PC-3 (cell line): ENCODE measurements at regions not wholly inside any gene's neighbourhood (a gene's known extent, or its start where the extent isn't known, plus 50 kb on each side); places are given as distances from the start of the nearest gene placed in this dataset.

Source experiments
- ATAC-seq: fragments of 200-7000 bp; cut with Tn5 transposase; 2 replicates; pipeline ENCODE4 v1.9.1; 2020; ENCODE audit warnings: mild to moderate bottlenecking, moderate library complexity
- BruUV-seq: library from RNA; stranded (reverse); fragments of 400-500 nt; replicated peaks from 2 replicates; lab custom pipeline; 2021; lab: Mats Ljungman, UMichigan
- CTCF ChIA-PET: fragments of 300-600 bp; sonication (Branson Sonifier 250); formaldehyde crosslinking; loops from one replicate; lab custom pipeline; 2022; ENCODE audit warnings: antibody characterized with exemption; lab: Charles Lee
- POLR2A ChIA-PET: fragments of 300-600 bp; sonication (Branson Sonifier 250); formaldehyde crosslinking; loops from one replicate; lab custom pipeline; 2022; ENCODE audit warnings: antibody characterized with exemption; ENCODE audit not compliant: unreplicated experiment; lab: Charles Lee
- DNase-seq: peaks from one replicate; pipeline ENCODE4 v3.0.0-alpha.2; 2015
- H2AFZ ChIP-seq: fragments of 300-600 bp; sonication (generic); 2 replicates; pipeline ENCODE4 v1.6.0; 2016; ENCODE audit warnings: antibody characterized with exemption, low read length
- H3F3A ChIP-seq: fragments of 300-600 bp; sonication (generic); one replicate; pipeline ENCODE4 v1.6.0; 2017; ENCODE audit warnings: antibody characterized with exemption, low read length, control low read depth, mild to moderate bottlenecking; ENCODE audit not compliant: unreplicated experiment
- H3K27ac ChIP-seq: fragments of 300-600 bp; sonication (generic); 2 replicates; pipeline ENCODE4 v1.5.1; 2016; ENCODE audit warnings: mild to moderate bottlenecking, low read length
- H3K27me3 ChIP-seq: fragments of 300-600 bp; sonication (generic); 2 replicates; pipeline ENCODE4 v1.6.1; 2016; ENCODE audit warnings: low read length, mixed read lengths
- H3K36me3 ChIP-seq: fragments of 300-600 bp; sonication (generic); 2 replicates; pipeline ENCODE4 v1.6.1; 2016; ENCODE audit warnings: low read depth, mixed run types, low read length, mixed read lengths
- H3K4me1 ChIP-seq: fragments of 300-600 bp; sonication (generic); 2 replicates; pipeline ENCODE4 v1.5.1; 2016; ENCODE audit warnings: low read length; ENCODE audit not compliant: insufficient read depth
- H3K4me2 ChIP-seq: fragments of 300-600 bp; sonication (generic); 2 replicates; pipeline ENCODE4 v1.6.0; 2016; ENCODE audit warnings: low read length
- H3K4me3 ChIP-seq: fragments of 300-600 bp; sonication (generic); 2 replicates; pipeline ENCODE4 v1.5.1; 2016; ENCODE audit warnings: mild to moderate bottlenecking, low read length, mixed read lengths
- H3K79me2 ChIP-seq: fragments of 300-600 bp; sonication (generic); 2 replicates; pipeline ENCODE4 v1.6.1; 2017; ENCODE audit warnings: low read length, mixed read lengths
- H3K9ac ChIP-seq: fragments of 300-600 bp; sonication (generic); 2 replicates; pipeline ENCODE4 v1.6.0; 2016; ENCODE audit warnings: mild to moderate bottlenecking, low read length
- H3K9me2 ChIP-seq: fragments of 300-600 bp; sonication (generic); replicated peaks from 2 replicates; pipeline ENCODE4 v1.6.1; 2016; ENCODE audit warnings: mixed run types, low read length, mixed read lengths
- H3K9me3 ChIP-seq: fragments of 300-600 bp; sonication (generic); 2 replicates; pipeline ENCODE4 v1.6.1; 2016; ENCODE audit warnings: low read length, mixed read lengths
- H4K20me1 ChIP-seq: fragments of 300-600 bp; sonication (generic); 2 replicates; pipeline ENCODE4 v1.6.1; 2016; ENCODE audit warnings: low read length, mixed read lengths
- CTCF ChIP-seq: fragments of 300-600 bp; sonication (generic); conservative IDR thresholded peaks from 2 replicates; pipeline ENCODE4 v1.5.1; 2017; ENCODE audit warnings: antibody characterized with exemption, low read depth, mild to moderate bottlenecking, low read length
- EZH2 ChIP-seq: fragments of 300-600 bp; sonication (generic); IDR thresholded peaks from one replicate; pipeline ENCODE4 v1.6.1; 2017; ENCODE audit warnings: antibody characterized with exemption, mild to moderate bottlenecking, low read length; ENCODE audit not compliant: unreplicated experiment
- EZH2phosphoT487 ChIP-seq: fragments of 300-600 bp; sonication (generic); IDR thresholded peaks from 2 replicates; pipeline ENCODE4 v1.6.1; 2018; ENCODE audit warnings: mild to moderate bottlenecking, antibody characterized with exemption, low read length, borderline replicate concordance
- intact Hi-C: fragments of 100-400 bp; cut with micrococcal nuclease; formaldehyde crosslinking; loops from 2 replicates; pipeline ENCODE4 v1.9.0; 2023

- Histone ChIP-seq H3K27ac (no peak overlapping the region), H3K4me2 (no peak overlapping the region), H3K27me3 (no peaks in the 10 kb centered on the region), H3K9me2 (no peaks in the 10 kb centered on the region), H3F3A (no peaks in the 10 kb centered on the region), H2AFZ (no peak overlapping the region), H3K4me1 (no peaks in the 10 kb centered on the region), H3K4me3 (no peak overlapping the region), H4K20me1 (no peaks in the 10 kb centered on the region), H3K9ac (no peak overlapping the region), H3K36me3 (no peaks in the 10 kb centered on the region), H3K9me3 (peaks cover 11% of the 10 kb centered on the region; the same call in 1 of the 2 replicates), H3K79me2 (no peaks in the 10 kb centered on the region)
- no peak for ATAC-seq
- BruUV-seq = no TSS peak
- intact Hi-C loops = no loop called here
- POLR2A ChIA-PET = no interaction called here
- CTCF ChIA-PET = no interaction called here
- no peak for DNase-seq
- TF ChIP-seq EZH2phosphoT487 = no peak
- no peak for TF ChIP-seq EZH2
- no peak for TF ChIP-seq CTCF
These were observed 483.3 kb upstream of the ADAMTS5 start for GRCh38 chr21:27450216-27450615.

GRCh38 chr21:27448960-27449359 is 482.1 kb upstream of the ADAMTS5 start:
- Histone ChIP-seq H3K9me2 (no peaks in the 10 kb centered on the region), H2AFZ (no peak overlapping the region), H3K9me3 (peaks cover 11% of the 10 kb centered on the region; the same call in 1 of the 2 replicates), H3K36me3 (no peaks in the 10 kb centered on the region), H4K20me1 (no peaks in the 10 kb centered on the region), H3K9ac (no peak overlapping the region), H3F3A (no peaks in the 10 kb centered on the region), H3K27me3 (no peaks in the 10 kb centered on the region), H3K27ac (no peak overlapping the region), H3K79me2 (no peaks in the 10 kb centered on the region), H3K4me3 (no peak overlapping the region), H3K4me1 (no peaks in the 10 kb centered on the region), H3K4me2 (no peak overlapping the region)
- BruUV-seq = no TSS peak
- intact Hi-C loops = no loop called here
- ATAC-seq (no peak), DNase-seq (no peak)
- TF ChIP-seq EZH2phosphoT487 = no peak
- no peak for TF ChIP-seq EZH2
- TF ChIP-seq CTCF = no peak
- ChIA-PET CTCF (no interaction called here), POLR2A (no interaction called here)

GRCh38 chr21:27447843-27448242 is 481.0 kb upstream of the ADAMTS5 start:
- no peak overlapping the region for H2AFZ ChIP-seq

More at GRCh38 chr21:27447843-27448242, 481.0 kb upstream of the ADAMTS5 start:
- intact Hi-C loops = no loop called here
- Histone ChIP-seq H3K79me2 (no peaks in the 10 kb centered on the region), H3K9ac (no peak overlapping the region), H3K9me2 (no peaks in the 10 kb centered on the region), H3K4me2 (no peak overlapping the region), H3K4me1 (no peaks in the 10 kb centered on the region), H3K4me3 (no peak overlapping the region), H4K20me1 (no peaks in the 10 kb centered on the region), H3K27me3 (no peaks in the 10 kb centered on the region), H3K27ac (no peak overlapping the region), H3F3A (no peaks in the 10 kb centered on the region), H3K9me3 (peaks cover 11% of the 10 kb centered on the region; the same call in 1 of the 2 replicates), H3K36me3 (no peaks in the 10 kb centered on the region)
- no TSS peak for BruUV-seq
- DNase-seq (no peak), ATAC-seq (no peak)
- CTCF ChIA-PET = no interaction called here
- POLR2A ChIA-PET = no interaction called here
- TF ChIP-seq EZH2 (no peak), CTCF (no peak), EZH2phosphoT487 (no peak)
